Left forelimb (tissue), 1 donor: ENCODE measurements at regions not wholly inside any gene's neighbourhood (a gene's known extent, or its start where the extent isn't known, plus 50 kb on each side); places are given as distances from the start of the nearest gene placed in this dataset.

Experiments used
- DNase-seq: peaks from one replicate; pipeline ENCODE4 v3.0.0-alpha.2; 2018; ENCODE audit warnings: low spot score

DNA sequence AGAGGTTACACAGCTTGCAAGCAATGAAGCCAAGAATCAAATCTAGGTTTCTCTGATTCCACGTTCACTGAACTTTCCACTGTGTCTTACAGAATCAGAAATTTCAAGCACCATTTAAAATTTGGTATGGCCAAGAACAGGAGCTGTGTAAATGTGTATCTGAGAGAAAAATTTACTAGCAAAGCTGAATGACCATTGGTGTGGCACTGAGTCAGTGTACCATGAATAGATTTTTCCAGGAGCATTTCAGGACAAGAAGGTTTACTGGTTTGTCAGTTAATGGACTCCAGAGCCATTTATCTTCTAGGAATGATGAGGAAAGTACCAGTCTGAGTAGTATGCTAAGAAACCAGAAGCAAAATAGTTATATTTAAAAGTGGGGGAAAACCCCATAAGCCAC is 269.4 kb upstream of the FAT3 start:
- no peak for DNase-seq

DNA sequence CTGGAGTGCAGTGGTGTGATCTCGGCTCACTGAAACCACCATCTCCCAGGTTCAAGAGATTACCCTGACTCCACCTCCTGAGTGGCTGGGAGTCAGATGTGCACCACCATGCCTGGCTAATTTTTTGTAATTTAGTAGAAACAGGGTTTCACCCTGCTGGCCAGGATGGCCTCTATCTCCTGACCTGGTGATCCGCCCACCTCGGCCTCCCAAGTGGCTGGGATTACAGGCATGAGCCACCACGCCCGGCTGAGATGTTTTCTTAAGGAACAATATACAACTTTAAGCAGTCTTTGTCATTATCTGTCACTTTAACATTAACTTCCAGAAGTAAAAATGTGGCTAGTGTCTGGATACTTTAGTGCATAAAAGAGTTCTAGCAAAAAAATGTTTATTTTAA is 272.6 kb upstream of the FAT3 start:
- no peak for DNase-seq

DNA sequence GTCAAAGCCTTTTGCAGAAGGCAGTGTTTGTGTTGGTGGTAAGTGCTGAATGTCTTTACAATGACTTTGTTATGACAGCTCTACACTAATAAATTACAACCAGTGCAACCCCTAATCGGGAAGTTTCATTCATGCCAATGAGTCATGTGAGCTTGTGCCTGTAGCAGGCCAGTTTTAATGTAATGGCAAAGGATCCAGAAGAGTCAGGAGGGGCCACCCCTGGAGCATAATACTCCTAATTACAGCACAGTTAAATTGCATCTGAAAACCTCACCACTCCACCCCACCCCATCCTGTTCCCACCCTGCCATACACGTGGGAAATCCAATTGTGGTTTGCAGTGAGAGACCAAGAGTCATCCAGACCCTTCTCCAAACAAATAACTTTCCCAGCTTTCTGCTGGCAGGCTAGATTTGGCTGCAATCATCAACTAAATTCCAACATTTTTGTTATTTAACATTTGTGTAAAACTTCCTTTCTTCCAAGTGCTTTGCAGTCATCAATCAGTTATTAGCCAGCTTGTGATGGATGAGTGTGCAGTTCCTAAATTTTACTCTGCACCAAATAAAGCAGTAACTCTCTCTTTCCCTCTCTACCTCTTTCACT is 277.3 kb upstream of the FAT3 start:
- DNase-seq = no peak

DNA sequence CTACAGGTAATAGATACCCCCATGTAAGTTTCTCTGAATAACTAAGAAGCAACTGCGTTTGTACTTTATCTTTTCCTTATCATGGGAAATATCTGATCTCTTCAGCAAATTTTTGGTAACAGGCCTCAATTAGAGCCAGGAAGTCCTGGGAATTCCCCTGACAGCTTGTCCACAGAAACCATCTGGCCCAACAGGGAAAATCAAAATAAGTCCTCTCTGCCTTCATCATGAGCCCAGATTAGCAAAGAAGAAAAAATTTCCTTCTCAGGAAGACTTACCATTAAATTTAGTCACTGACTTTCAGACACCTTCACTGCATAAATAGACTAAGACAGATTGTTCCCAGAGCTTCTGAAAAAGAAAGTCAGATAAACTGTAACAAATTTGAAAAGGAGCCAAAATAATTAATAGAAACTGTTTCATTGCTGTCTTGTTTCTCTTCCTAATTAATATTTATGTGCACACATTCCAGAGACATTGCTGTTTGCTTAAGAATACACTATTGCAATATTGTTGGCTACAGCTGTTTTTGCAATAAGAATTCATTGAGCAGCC is 278.1 kb upstream of the FAT3 start:
- DNase-seq = no peak

DNA sequence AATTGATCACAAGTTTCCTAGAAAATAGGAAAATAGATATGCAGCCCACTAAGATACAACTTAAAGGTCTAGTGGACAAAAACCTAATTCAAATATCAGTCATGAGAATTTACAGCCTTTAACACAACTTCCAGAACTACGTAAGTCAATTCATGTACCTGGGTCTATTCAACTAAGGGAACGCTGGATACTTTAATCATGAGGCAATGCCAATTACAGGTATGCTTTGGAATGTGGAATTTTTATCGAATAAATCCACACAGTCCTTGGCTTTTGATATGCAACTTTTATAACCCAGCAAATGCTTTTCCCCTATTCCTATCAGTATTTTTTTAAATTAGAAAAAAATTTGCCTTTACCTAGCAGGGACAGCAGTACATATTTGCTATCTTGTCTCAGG is 289.5 kb upstream of the FAT3 start:
- no peak for DNase-seq

DNA sequence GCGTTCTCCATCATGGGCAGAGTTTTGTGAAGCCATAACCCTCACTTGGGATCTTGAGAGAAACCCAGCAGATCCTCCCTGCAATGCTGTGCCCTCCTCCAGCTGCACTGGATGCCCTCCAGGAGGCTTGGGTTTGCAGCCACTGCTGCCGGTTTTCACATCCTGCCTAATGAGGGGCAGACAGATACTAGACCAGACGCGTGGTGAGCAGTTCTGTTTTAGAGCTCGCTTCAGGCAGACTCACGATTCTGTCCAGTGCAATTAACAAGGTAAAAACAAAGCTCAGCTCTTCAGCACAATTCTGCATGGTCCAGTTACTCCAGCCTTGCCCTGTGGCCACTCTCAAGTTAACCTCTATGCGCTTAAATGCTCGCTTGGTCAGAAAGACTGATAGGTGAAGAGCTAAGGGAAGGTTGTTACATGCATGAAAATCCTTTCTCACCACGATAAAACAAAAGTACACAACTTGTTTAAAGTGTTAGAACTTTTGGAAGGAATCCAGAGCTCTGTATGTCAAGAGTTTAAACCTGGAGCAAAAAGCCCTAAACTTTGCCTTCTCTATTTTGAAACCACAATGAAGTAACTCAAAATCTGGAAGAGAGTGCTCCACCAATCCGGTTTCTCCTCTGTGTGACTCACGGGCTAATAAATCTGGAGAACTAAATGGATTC is 292.3 kb upstream of the FAT3 start:
- no peak for DNase-seq

DNA sequence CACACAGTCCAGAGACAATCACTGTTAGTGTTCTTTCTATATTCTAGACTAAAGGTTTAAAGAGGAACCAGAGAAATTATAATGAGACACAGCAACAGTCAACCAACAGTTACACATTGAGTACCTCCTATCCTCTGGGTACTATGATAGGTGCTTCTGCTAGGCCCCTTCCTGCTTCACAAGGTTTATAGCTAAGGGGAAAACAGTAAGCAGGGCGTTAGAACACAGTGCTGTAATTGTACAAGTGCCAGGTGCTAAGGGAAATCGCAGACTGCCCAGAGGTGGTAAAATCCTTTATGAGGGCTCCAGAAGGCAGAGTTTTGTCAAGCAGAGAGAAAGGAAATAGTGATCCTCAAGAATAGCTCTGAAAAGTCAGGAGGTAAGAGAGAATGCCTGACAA is 297.2 kb upstream of the FAT3 start:
- no peak for DNase-seq

DNA sequence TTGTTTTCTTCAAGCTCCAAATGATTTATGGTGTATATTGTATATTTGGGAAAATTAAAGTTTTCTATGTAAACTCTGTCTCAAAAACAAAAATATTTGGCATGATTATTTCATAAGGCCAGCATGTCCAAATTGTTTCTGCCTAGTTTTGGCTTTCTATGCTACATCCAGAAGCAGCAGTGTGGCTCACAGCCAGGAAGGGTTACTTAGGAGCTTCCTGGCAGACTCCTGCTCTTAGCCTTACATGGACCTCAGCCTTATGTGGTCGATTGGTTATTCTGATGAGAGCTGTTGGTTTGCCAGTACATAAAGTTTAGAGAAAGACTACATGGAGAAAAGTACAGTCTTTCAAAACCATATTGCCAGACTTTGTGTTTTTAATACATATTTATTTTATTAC is 297.7 kb upstream of the FAT3 start:
- no peak for DNase-seq

DNA sequence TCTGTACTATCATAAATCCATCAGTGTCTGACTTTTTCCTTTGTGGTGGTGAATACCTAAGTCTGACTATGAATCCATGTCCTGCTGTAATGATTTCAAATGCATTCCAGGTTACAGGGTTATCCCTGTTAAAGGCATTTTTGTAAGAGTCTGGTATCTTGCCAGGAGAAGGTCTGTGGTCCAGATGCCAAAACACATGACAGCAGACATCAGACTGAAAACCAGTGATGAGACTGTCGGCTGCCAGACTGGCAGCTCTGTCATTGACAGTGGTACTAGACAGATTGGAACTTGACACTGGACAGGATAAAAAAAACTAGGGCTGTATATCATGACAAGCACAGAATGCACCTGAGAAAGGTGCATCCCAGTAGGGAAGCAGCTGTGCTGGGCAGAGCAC is 301.8 kb upstream of the FAT3 start:
- DNase-seq = no peak

DNA sequence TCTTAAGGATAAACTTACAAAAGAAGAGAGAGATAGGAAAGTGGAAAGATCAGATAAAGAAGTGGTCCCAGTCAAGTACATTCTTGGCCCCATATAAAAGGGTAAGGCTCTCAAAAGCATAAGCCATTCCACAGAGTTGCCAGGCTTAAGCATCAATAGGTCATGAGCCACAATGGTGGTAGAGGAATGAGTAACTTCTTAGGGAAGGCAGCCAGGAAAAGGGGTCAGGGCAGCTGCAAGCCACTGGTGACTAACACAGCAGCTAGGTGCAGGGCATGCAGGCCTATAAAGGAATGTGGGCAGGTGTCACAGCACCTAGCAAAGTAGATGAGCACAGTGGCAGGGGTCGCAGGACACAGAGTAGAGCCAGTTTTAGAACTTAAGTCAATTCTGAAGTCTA is 302.6 kb upstream of the FAT3 start:
- DNase-seq = no peak

DNA sequence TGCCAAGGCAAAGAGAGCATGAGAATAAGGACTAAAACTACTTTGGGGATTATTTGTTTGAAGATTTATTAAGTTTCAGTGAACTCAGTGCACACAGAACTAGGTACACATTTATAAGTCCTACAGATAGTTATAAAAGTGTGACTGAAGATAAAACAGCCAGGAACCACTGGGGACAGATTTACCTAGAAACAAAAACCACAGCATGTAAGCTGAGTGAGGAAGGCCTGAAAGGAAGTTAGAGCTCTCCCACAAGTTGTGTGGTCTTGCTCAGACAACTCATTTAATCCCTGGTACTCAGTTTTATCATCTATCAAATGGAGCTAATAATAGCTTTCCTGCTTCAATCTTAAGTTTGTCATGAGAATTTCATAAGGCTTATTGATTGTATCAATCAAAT is 311.2 kb upstream of the FAT3 start:
- DNase-seq = no peak

DNA sequence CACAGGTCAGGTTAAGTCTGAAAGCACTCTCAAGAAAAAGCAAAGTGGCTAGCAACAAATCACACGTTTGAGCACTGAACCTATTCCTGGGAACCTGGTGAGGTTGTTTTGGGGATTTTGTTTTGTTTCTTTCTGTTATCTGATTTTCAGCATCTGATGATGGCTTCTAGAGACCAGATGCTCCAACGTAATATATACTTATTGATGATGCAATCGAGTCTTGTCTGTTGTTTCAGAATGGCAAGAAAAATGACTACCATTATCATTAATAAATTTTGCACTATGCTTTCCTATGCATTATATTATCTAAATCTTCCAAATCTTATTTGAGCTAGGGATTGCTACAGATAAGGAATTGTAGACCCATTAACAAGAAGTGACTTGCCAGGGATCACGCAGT is 312.3 kb upstream of the FAT3 start:
- DNase-seq = no peak

DNA sequence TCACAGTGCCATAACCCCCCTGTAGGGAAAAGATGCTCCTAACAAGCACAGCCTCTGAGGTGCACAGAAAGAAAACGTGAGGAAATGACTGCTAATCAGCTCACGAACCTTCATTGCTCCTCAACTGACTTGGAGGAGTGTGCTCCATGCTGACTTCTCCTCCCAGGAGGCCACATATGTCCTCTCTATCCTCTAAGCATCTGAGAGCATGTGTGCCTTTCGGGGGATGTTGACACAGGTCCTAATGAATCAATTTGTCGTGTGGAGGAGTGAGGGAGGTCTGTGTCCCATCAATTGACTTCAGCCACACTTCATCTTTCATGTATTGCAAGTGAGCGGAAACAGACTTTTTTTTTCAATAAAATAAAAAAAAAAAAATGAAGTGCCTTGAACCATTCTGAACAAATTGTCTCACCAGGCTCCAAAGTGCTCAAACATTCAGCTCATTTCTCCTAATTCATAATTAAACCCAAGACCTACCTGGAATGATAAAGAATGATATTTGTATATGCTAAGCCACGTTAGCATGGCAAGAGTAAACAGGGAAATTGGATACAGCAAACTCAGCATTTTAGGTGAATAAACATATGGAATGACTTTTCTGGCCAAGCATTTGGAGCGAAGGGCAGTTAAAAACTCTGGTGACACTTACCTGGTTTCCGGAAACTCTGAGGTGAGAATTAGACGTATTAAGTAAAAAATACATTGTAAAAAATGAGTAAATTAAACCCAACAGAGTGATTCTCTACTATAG is 317.6 kb upstream of the FAT3 start:
- no peak for DNase-seq

DNA sequence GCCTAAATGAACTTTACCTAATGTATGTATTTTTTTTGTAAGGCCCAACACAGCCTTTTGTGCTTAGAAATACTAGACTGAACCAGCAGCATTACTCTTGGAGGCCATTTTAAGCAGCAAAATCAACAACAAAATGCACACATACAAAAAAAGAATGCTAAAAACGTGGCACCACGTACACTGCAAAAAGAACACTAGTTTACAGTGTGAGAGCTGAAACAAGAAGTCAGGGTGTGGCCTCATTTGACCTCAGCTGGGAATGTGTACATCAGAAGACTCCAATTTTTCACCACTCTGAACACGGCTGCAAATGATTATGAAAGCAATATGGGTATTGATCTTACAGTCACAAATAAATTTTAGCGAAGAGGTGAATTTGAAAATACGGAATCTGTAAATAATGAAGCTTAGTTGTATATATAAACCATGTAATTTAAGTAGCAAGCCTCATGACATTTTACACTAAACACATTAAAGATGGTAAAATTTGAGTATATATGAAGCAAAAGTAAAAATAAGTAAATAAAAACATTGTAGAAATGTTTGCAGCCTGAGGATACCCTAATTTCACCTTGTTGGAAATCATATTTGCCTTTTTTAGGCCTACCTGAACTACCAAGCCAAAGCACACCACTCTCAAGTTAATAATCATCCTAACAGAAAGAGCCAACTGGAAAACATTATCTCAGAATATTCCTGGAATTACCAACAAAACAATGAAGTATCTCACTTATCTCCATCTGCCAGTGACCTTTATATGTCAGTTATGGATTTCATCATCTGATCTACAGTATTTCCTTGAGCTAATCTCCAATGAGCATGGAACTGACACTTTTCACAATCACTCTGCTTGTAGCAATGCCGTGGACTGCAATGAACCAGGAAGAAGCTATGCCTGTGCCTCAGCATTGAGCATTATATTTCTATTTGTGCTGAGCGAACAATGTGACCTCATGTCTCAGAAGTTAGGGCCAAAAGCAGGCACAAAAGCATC is 319.5 kb upstream of the FAT3 start:
- DNase-seq = no peak

DNA sequence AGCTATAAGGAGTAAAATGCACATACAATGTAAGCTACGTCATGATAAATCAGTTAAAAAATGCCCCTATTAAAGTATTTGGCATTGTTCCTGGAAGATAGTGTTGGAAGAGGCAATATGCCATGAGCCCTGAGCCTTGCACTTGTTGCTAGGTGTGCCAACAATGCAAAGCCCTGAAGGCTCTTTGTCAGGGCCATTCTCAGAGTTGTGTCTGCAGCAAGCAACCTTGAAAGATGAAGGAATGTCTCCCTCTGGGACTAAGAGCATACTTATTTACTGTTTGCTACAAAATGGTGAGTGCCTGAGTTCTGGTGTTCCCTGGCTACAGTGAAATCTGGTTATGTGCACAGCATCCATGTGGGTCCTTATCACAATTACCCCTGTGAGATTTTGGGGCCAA is 322.3 kb upstream of the FAT3 start:
- DNase-seq = no peak

DNA sequence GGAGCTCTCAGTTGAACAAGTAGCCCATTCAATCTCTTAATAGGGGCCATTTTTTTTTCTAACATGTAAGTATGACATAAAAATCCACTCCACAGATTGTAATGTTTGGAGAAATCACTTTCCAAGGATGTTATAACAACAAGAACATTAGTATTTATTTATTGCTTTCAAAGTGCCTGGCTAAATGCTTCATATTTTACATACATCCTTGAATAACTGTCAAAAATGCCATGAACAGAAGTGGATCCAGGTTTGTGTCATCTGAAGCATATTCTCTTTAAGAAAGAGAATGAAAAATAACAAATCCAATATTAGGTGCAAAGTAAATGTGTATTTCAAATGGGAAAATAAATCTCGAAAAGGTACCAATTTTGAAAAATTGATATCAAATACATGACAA is 344.0 kb upstream of the FAT3 start:
- DNase-seq = no peak

DNA sequence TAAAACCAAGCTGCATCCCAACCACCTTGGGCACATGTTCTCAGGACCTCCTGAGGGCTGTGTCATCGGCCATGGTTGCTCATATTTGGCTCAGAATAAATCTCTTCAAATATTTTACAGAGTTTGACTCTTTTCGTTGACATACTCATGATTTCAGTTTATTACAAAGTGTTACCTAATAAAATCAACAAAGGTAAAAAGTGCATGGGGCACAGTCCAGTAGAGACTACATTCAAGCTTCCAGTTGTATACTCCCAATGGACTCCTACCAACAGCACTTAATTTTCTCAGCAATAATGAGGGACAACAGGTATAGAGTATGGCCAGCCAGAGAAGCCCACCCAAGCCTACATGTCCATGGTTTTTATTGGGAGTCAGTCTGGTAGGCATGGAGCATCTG is 347.9 kb upstream of the FAT3 start:
- no peak for DNase-seq

DNA sequence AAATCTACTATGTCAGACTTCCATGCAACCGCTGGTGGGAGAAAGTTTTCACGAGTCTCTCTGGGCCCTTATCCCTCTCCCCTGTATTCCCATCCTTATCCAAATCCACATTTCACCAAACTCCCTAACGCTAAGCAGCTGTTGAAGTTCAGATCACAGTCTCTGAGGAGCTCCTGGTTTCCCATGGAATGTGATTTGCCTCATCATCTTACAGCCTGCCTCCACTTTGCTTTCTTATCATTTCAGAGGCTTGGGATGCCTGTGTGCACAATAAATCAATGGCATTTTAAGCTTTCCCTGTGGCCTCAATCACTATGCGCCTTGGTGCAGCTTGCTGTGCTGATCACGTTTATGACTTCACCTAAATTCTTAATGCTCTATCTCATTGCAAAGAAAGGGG is 352.4 kb upstream of the FAT3 start:
- no peak for DNase-seq

DNA sequence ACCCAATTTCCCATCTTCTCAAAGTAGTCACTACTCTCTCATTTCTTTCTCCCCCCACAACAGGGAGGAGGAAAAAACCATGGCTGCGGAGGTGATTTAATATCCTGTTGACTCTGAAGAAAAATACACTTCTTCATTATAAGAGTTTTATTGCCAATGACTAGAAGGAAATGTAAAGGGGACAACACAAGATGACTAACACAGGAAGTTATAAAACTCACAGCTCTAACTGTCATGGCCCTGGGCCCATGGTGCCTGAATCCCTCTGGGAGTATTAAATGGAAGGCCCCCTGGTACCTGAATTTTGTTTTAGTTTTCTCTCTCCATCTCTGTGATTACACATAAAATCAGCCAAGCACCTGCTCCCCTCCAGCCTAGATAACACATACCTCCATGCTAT is 352.8 kb upstream of the FAT3 start:
- DNase-seq = no peak

DNA sequence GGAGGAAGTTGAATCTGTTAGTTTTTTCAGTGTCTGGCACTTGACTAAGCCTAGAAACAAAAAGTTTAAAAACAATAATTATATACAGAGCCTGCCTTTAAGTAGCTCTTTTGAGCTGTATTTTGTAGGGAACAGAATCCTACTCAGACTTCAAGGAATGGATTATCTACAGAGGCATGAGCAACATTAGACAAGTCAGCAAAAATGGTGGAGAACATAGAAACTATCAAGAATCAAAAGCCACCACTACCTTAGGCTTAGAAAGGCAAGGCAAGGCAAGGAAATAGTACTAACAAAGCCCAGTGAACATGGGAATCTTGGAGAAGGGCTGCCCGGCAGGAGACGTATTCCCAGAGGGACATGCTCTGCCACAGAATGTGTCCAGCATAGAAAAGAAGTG is 353.6 kb upstream of the FAT3 start:
- no peak for DNase-seq

DNA sequence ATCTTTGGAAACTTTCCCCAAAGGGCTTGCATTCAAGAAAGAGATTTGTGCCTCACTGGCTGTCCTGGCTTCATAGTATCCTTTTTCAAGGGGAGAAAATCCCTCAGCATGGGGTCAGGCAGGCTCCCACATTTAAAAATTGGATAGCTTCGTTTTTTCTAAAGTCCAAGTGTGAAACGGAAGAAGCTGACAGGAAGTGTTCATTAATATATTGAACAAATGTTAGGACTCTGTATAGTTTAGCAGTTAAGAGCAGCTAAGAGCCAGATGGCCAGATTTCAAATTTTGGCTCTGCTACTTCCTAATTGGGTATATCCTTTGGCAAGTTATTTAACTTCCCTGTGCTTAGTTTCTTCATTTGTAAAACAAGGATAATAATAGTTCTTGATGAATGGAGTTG is 354.9 kb upstream of the FAT3 start:
- no peak for DNase-seq

DNA sequence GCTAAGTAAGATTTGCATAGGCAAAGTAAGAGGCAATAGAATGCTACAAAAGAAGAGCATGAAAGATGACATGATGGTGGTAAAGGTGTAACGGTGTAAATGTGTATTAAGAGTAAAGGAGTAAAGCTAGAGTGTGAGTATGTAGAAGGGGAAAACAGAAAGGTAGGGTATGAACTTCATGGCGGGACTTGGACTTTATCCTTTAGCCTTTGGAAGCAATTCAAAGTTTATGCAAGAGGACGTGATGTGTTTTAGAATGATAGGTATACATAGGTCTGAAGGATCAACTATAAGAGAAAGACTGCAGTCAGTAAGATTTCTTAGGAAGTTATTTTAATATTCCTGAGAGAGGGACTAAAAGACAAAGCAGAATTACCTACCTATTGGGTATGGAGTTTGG is 358.0 kb upstream of the FAT3 start:
- DNase-seq = no peak
